Breast epithelium (tissue), 3 donors: ENCODE measurements at regions not wholly inside any gene's neighbourhood (a gene's known extent, or its start where the extent isn't known, plus 50 kb on each side); places are given as distances from the start of the nearest gene placed in this dataset.

Experiments used
- POLR2A ChIP-seq: fragments of 450-650 bp; IDR thresholded peaks from one replicate; pipeline ENCODE4 v1.6.1; 2016; ENCODE audit warnings: antibody characterized with exemption, mild to moderate bottlenecking, moderate library complexity
- POLR2AphosphoS5 ChIP-seq, 3 donors: sonication (generic); formaldehyde crosslinking; IDR thresholded peaks; one replicate each; pipeline ENCODE4 v1.6.1; 2017; ENCODE audit warnings: antibody characterized with exemption in 3 of 3
- TF ChIP-seq, protein P1 (sequence below), 3 donors: fragments of 450-650 bp; IDR thresholded peaks; one replicate each; pipeline ENCODE4 v1.5.1; 2016 to 2017; ENCODE audit warnings: antibody characterized with exemption in 3 of 3, mild to moderate bottlenecking in 3 of 3, moderate library complexity in 3 of 3

DNA sequence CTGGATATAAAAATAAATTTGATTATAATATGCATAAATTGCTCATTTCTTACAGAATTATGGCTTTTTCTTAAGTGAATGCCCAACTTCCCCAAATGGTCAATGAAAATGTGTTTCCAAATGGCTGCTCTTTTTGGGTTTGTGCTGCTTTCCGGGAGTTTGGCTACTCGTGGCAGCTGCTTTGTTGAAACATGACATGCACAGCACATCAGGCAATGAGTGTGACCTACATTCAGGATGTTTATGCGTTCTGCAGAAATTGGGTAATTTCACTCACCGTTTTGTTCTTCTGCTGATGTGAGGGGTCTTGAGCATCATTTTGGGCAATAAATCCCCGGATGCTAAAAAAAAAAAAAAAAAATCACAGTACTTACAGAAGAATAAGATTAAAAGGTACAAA lies 825.0 kb upstream of the KLHL29 start:
- TF ChIP-seq, protein P1, sequence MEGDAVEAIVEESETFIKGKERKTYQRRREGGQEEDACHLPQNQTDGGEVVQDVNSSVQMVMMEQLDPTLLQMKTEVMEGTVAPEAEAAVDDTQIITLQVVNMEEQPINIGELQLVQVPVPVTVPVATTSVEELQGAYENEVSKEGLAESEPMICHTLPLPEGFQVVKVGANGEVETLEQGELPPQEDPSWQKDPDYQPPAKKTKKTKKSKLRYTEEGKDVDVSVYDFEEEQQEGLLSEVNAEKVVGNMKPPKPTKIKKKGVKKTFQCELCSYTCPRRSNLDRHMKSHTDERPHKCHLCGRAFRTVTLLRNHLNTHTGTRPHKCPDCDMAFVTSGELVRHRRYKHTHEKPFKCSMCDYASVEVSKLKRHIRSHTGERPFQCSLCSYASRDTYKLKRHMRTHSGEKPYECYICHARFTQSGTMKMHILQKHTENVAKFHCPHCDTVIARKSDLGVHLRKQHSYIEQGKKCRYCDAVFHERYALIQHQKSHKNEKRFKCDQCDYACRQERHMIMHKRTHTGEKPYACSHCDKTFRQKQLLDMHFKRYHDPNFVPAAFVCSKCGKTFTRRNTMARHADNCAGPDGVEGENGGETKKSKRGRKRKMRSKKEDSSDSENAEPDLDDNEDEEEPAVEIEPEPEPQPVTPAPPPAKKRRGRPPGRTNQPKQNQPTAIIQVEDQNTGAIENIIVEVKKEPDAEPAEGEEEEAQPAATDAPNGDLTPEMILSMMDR (IDR thresholded peaks at IDR 0.05): no peak
- TF ChIP-seq POLR2A (no peak), POLR2AphosphoS5 (IDR thresholded peaks at IDR 0.05) (no peak)
